HG02798 (cell line): ENCODE measurements at regions not wholly inside any gene's neighbourhood (a gene's known extent, or its start where the extent isn't known, plus 50 kb on each side); places are given as distances from the start of the nearest gene placed in this dataset.

Source experiments
- ATAC-seq: cut with Tn5 transposase; IDR thresholded peaks from one replicate; pipeline ENCODE4 v1.9.1; 2021; ENCODE audit warnings: mild to moderate bottlenecking; ENCODE audit not compliant: unreplicated experiment, poor library complexity

GRCh38 chr2:59674100-59674499 lies 879.4 kb downstream of the BCL11A start:
- ATAC-seq = no peak

DNA sequence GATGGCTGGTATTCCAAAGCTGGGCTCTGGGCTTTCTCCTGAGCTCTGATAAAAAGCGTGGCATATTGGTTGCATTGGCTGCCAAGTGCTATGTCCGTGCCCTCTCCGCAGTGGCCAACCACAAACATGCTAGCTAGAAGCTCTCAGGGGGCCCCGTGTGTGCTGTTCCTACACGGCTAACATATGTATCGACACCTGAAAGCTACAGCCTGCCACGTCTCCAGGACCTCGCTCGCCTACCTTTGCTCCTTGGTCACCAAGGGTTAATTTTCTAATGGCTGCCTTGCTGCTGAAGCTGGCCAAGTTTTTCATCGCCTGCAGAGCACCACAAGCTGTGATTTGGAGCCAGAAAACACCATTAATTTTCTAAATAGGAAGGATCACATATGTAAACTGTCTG lies 888.4 kb downstream of the BCL11A start:
- no peak for ATAC-seq

DNA sequence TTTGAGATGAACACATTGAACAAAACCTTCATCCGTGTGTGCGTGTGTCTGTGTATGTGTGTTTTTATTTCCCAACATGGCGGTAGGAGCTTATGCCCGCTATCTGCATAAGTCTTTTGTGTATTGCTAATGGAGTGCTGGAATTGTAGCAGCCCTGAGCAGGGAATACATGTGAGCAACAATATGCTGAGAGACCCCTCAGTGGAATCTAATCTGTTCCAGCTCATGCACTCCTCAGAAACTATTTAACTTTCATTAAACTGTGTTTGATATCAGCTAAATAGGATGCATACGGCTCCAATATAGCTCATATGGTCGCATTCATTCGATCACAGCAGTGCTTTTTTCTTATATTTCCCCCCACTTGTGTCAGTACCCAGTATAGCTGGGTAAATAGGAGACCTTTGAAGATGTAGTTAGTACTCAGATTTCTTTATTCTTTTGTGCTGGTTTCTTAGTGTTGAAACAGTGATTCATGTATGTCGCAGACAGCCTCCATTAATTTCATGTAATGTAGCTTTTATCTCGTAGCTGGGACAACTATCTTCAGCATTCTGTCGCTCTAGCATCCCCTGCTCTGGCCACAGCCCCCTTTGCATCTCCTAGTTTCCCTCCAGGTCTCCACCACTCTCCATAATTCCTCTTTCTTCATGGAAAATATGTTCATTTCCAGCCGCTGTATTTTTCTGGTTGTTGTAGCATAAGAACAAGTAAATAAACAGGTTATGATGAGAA lies 891.2 kb downstream of the BCL11A start:
- ATAC-seq = no peak

DNA sequence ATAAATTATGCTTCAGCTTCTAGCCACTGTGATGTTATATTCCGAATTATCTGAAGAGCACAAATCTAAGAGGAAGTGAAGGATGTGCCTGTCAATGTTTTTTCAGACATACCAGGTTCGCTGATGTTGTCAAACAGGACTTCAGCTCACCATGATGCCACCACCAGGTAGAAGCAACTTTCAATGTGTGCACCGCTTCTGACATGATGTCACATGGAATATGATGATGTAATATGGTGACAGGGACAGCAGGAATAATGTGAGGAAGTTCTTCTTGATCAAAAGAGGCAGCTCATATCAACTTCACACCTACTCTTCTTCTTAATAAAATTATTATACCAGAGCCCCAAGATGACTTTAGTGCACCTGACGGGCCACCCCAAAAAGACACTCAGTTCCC lies 893.2 kb downstream of the BCL11A start:
- no peak for ATAC-seq

DNA sequence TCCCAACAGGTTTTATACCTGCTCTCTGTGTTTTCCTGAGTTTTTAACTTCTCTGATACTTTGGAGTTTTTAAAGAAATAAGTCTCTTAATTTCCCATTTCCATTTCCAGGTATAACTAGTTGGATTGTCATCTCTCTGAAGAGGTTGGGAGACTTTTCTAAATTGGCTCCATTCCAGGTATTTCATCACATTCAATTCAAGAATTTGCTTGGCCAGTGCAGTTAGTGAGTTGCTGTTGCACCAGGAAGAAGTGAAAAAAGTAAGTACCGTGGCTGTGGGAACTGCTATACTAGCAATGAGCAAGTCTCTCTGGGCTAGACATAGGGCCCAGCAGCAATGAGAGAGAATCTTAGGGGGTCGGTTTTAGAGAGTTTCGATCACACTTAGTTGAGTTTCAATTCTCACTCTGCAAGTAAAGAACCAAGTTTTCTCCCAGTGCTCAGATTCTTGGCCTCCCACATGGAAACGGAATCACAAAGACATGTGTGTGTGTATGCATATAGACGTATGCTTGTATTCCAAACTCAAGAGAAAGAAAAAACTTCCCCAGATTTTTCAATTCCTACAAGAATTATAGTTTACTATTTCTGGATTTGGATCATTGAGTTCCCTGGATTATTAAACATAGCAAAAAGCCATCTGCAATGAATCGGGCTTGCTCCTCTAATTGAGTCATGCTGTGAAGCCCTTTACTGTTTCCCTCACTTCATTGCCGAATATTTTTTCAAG lies 894.4 kb downstream of the BCL11A start:
- no peak for ATAC-seq

GRCh38 chr2:59655809-59656208 lies 897.6 kb downstream of the BCL11A start:
- ATAC-seq = no peak

GRCh38 chr2:59654710-59655109 lies 898.7 kb downstream of the BCL11A start:
- ATAC-seq = no peak

DNA sequence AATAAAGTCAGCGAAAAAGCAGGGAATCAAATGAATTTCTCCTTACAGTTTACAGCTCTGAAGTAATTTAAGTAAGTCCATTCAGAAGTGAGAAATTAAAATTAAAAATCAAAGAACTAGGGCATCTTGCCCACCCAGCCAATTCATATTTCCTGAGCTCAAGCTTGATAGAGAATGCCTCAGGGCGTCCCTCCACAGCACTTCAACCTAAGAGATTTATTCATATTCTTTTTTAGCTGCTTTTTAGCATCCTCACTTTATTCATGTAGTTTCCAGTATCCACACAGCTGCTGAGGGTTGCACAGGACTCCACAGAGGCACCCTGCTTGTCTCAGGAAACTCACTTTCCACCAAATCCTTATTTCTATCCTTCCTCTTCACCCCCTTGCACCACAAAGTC lies 900.3 kb downstream of the BCL11A start:
- no peak for ATAC-seq

DNA sequence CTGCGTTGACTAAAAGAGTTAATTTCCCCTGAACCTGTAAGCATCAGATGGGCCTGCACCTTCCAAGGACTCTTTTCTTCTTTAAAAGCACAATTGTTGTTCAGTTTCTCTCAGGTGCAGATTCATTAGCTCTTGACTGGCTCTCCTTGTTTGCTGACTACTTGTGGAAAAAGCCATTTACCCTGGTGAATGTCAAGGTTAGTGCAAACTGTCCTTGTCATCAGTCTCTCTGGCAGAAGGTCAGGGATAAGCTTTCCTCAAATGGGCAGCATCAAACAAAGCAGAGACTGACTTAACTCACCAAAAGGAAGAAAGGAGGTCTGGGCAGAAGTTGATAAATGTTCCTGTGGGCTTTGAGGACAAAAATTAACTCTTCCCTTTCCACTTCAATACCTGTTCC lies 922.7 kb downstream of the BCL11A start:
- ATAC-seq = no peak

DNA sequence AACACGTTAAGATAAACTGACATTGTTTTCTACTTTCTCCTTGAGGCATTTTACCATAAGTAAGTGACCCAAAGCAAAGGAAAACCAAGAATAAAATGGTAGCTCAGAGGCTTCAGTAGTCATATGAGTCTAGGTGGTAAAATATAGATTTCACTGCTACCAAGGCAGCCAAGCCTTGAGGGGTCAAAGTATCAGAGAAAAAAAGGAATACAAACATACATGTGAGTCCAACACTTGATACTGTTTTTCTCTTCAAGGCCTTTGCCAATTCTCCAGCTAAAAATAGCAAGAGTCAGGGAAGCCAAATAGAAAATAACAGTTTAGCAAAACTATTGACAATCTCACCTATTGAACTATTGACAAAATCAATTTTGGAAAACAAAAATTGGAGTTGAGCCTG lies 925.9 kb downstream of the BCL11A start:
- ATAC-seq = no peak

DNA sequence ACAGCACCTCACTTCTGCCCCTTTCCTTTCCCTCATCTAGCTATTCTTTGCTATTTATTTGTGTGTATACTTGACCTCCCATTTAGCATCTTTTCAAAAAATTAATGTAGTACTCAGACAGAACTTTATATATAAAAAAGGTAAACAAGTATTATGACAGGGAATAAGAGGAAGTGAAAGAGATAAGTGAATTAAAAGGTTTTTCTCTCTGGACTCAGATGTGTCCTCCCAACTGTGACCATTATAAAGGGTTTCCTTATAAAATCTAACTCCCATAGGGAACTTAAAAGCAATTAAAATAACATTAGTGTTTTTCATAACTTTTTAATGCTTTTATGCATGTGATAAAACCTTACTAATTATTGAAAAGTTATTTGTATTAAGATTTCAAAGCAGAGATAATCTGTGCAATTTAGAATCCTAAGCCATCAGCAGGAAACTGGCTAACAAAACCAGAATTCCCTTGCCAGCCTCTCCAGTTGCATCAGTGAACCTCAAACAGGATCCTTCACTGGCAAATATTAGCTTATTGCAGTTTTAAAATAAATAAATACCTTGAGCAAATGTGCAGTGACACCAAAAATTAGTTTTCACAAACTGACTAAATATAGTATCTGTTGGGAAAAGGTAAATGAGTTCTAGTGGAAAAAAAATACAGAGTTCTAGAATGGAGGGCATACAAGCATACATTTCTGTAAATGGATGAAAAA lies 930.7 kb downstream of the BCL11A start:
- ATAC-seq = no peak

DNA sequence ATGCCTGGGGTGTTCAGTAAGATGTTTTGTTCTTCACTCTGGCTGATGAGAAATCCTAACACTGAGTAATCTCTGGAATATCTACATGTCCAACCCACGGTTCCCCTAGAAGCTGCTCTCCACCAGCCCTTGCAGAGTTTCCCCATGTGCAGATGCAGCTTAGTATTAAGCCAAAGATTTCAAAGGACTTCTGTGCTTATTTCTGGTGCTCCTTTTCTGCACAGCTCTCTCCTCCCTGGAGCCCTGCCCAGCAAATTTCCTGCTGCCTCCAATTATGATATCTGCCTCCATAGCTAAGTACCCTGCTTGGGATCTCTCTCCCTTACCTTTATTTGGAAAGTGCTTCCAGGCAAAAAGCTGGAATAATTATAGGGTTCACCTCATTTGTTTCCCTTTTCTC lies 949.3 kb downstream of the BCL11A start:
- ATAC-seq = no peak

- no peak for ATAC-seq
Observed at GRCh38 chr2:59594671-59595222, 958.7 kb downstream of the BCL11A start.

GRCh38 chr2:59590798-59591197 lies 962.7 kb downstream of the BCL11A start:
- ATAC-seq = no peak

- no peak for ATAC-seq
Observed at GRCh38 chr2:59589881-59590280, 963.6 kb downstream of the BCL11A start.

DNA sequence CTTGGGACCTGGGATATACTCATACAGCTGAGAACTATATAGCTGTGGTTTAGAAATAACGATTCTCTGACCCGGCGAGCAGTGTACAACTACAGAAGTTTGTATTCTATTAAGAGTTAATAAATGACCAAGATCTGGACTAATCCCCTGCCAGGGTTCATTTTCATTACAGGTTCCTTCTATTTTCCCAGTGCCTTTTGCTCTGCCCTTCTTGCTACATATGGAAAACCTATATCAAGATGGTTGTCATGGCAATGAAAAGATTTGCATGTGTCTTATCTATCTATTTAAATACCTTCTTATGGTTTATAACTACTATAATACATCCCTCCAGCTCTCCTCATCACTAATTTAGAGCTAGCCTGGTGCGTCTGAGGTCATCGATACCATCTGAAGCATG lies 965.2 kb downstream of the BCL11A start:
- ATAC-seq = no peak

DNA sequence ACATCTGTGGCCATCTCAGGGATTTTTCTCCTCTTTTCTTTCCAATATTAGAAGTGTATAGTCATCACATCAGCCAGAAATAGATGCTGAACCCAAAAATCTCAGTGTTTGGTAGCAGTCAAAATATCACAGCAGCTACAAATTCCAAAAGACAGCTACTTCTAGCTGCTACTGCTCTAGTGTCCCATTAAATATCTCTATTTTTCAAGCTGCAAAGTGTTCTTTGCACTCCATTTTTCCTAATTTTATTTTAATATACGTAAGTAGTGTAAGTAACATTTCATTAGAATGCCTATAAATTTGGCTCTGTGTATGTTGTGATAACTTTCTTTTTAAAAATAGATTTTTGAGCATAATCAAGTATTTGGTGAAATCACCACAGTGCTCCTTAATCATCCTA lies 967.3 kb downstream of the BCL11A start:
- ATAC-seq = no peak

DNA sequence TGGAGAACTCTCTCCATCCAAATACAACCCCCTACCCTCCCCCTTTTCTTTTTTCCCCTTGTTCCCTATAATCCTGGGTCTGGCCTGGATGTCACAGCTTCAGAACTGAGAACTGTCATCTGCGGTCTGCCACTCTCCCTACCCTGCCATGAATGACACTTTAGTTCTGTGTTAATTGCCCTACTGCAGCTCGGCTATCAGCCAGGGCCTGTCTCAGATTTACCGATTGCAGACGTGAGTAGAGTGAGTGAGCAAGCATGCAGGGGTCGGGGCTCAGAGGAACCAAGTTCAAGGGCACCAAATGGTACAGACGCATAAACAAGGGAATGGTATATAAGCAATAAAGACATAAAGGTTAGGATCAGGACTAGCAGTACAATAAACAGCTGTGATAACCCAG lies 967.8 kb downstream of the BCL11A start:
- no peak for ATAC-seq

GRCh38 chr2:59584958-59585357 lies 968.5 kb downstream of the BCL11A start:
- no peak for ATAC-seq

DNA sequence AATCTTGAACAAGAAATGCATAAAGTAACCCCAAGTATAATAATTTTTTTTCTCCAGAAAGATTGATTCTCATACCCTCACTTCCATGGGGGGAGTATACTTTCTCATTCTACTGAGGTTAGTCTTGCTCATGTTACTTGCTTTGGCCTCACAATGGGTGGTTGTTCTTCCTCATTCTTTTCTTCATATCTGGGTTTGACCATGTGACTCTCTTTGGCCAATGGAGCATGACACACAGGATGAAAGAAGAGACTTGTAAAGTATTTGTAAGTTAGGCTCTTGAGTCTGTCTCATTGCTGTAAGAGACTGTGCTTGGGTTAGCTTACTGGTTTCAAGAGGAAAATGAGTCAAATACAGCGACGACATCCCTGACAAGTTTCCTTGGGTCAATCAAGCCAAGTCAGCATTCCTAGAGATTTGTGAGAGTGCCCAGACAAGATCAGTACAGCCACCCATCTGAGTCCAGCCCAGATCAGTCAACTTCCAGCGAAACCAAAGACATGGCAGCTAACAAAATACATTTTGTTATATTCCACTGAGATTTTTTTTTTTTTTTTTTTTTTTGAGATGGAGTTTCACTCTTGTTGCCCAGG lies 970.2 kb downstream of the BCL11A start:
- ATAC-seq = no peak

GRCh38 chr2:59578349-59578748 lies 975.1 kb downstream of the BCL11A start:
- ATAC-seq = no peak
